Kidney (tissue), 13 donors: ENCODE measurements at regions not wholly inside any gene's neighbourhood (a gene's known extent, or its start where the extent isn't known, plus 50 kb on each side); places are given as distances from the start of the nearest gene placed in this dataset.
A peak's percentile ranks its signal among the peaks of the same experiment; 100 is the strongest.

Experiments used
- DNase-seq, 5 donors: peaks; one replicate each; pipeline ENCODE4 v3.0.0-alpha.2; 2013 to 2020
- FAIRE-seq: peaks from 2 replicates; lab custom pipeline; 2012; peaks lifted over from hg19 to GRCh38; lab: Jason Lieb, UNC
- H3K27ac ChIP-seq, 2 donors: one replicate each; pipeline ENCODE4 v1.7.0; 2013; ENCODE audit warnings: low read depth in 2 of 2, low read length in 2 of 2, inconsistent platforms in 1 of 2
- H3K27me3 ChIP-seq: one replicate; pipeline ENCODE4 v1.7.1; 2013; ENCODE audit warnings: low read length, inconsistent platforms; ENCODE audit not compliant: control insufficient read depth, insufficient read depth
- H3K36me3 ChIP-seq, 3 donors: one replicate each; pipeline versions ENCODE4 v1.7.0 to v1.7.1; 2013; ENCODE audit warnings: low read length in 3 of 3, control low read depth in 1 of 3, inconsistent platforms in 1 of 3; ENCODE audit not compliant: insufficient read depth in 3 of 3, control insufficient read depth in 2 of 3
- H3K4me1 ChIP-seq, 3 donors: one replicate each; pipeline versions ENCODE4 v1.7.0 to v1.7.1; 2013; ENCODE audit warnings: low read length in 3 of 3, inconsistent platforms in 1 of 3, low read depth in 1 of 3; ENCODE audit not compliant: control insufficient read depth in 2 of 3, insufficient read depth in 2 of 3
- H3K4me3 ChIP-seq, 3 donors: one replicate each; pipeline versions ENCODE4 v1.7.0 to v1.8.1; 2013; ENCODE audit warnings: low read length in 3 of 3, control low read depth in 1 of 3, inconsistent platforms in 1 of 3
- H3K9ac ChIP-seq, 3 donors: one replicate each; pipeline versions ENCODE4 v1.7.0 to v1.7.1; 2013; ENCODE audit warnings: low read length in 3 of 3, control low read depth in 1 of 3, inconsistent platforms in 1 of 3
- H3K9me3 ChIP-seq, 3 donors: one replicate each; pipeline versions ENCODE4 v1.7.0 to v1.7.1; 2013; ENCODE audit warnings: low read length in 3 of 3, control low read depth in 1 of 3, inconsistent platforms in 1 of 3; ENCODE audit not compliant: control insufficient read depth in 2 of 3, insufficient read depth in 1 of 3
- CTCF ChIP-seq: IDR thresholded peaks from 3 replicates; pipeline ENCODE4 v1.5.1; 2012; ENCODE audit warnings: mild to moderate bottlenecking, moderate library complexity, borderline replicate concordance; ENCODE audit not compliant: insufficient read depth; ENCODE audit errors: extremely low read depth
- intact Hi-C: fragments of 100-400 bp; cut with DNase I; formaldehyde crosslinking; loops from one replicate; pipeline ENCODE4 v1.11.1; 2022
- donor health status: control.
- donor health status: control.
- donor health status: control.
- donor health status: control.
- donor health status: control.
- donor health status: DM: yes; HTN: yes; CAD: no.
- donor health status: Normal renal cell carcinoma (clear cell type).

GRCh38 chr2:201973305-201973928, 60.2 kb upstream of the FZD7 start:
- Histone ChIP-seq H3K27ac (no peak overlapping the region), H3K4me1 (no peaks in the 10 kb centered on the region), H3K27me3 (no peaks in the 10 kb centered on the region), H3K36me3 (no peaks in the 10 kb centered on the region), H3K4me3 (no peak overlapping the region), H3K9me3 (no peaks in the 10 kb centered on the region), H3K9ac (no peak overlapping the region)
- no peak for TF ChIP-seq CTCF
- peak in 1 of 5 donors; percentile 26 for DNase-seq
- intact Hi-C loops = no loop called here
- no peak for FAIRE-seq

GRCh38 chr2:201974171-201975100, 59.2 kb upstream of the FZD7 start:
- Histone ChIP-seq H3K27ac (no peak overlapping the region), H3K4me1 (no peaks in the 10 kb centered on the region), H3K9ac (no peak overlapping the region), H3K36me3 (no peaks in the 10 kb centered on the region), H3K27me3 (no peaks in the 10 kb centered on the region), H3K9me3 (no peaks in the 10 kb centered on the region), H3K4me3 (no peak overlapping the region)
- DNase-seq = peak in 1 of 5 donors; percentile 57
- no peak for TF ChIP-seq CTCF
- no peak for FAIRE-seq
- intact Hi-C loops = no loop called here

- DNase-seq (peak in 1 of 5 donors; percentile 21), FAIRE-seq (no peak)
- Histone ChIP-seq H3K36me3 (no peaks in the 10 kb centered on the region), H3K4me1 (no peaks in the 10 kb centered on the region), H3K9me3 (no peaks in the 10 kb centered on the region), H3K27ac (no peak overlapping the region), H3K9ac (no peak overlapping the region), H3K4me3 (no peak overlapping the region), H3K27me3 (no peaks in the 10 kb centered on the region)
- TF ChIP-seq CTCF = no peak
- intact Hi-C loops = no loop called here
These were observed 58.2 kb upstream of the FZD7 start for GRCh38 chr2:201975434-201975833.
